Heart left ventricle (tissue), 13 donors: ENCODE measurements at regions not wholly inside any gene's neighbourhood (a gene's known extent, or its start where the extent isn't known, plus 50 kb on each side); places are given as distances from the start of the nearest gene placed in this dataset.

ENCODE experiments used
- CTCF ChIP-seq, 12 donors: fragments of 200-600 bp; sonication (generic) in 4 of 12; IDR thresholded peaks; one replicate each; pipeline versions ENCODE4 v1.5.0 to v1.8.0; 2018 to 2022; ENCODE audit warnings: antibody characterized with exemption in 12 of 12, mild to moderate bottlenecking in 5 of 12
- POLR2A ChIP-seq, 2 donors: fragments of 450-650 bp; IDR thresholded peaks; one replicate each; pipeline ENCODE4 v1.6.1; 2017; ENCODE audit warnings: antibody characterized with exemption in 2 of 2, mild to moderate bottlenecking in 2 of 2, moderate library complexity in 2 of 2
- donor health status: ischemic (EF 13 %, LVEDD 7.1; RV severe dilation, severe dysfunction).
- donor health status: DM: no; HTN: yes; CAD: no.
- donor health status: DM: no; HTN: no; CAD: no.
- donor health status: ischemic (EF 25% LVEDD 6.9; RV normal size, moderate dysfunction).
- donor health status: ischemic (EF 25% LVEDD 5.7; RV mildly dilated, moderate dysfunction).
- donor health status: ischemic (EF 35%, LVEDD 5.7; RV mildly dilated, moderate dysfunction).
- donor health status: nonischemic (EF 11% LVEDD 7.7; RV severe dilation, severe dysfunction).
- donor health status: DM: yes; HTN: yes; CAD: no.
- donor health status: PGD.
- donor health status: ischemic (EF 29% LVEDD 5.4; RV normal size, mild dysfunction).
- donor health status: nonischemic (EF 23%, LVEDD 6.1; RV moderate dilation, normal function).

GRCh38 chr18:34342960-34343359 is 118.2 kb upstream of the NOL4 start:
- TF ChIP-seq CTCF (IDR thresholded peaks at IDR 0.05) (no peak), POLR2A (IDR thresholded peaks at IDR 0.05) (no peak)
